ENCODE measurements at regions not wholly inside any gene's neighbourhood (a gene's known extent, or its start where the extent isn't known, plus 50 kb on each side); places are given as distances from the start of the nearest gene placed in this dataset.

GRCh38 chr16:13291591-13292333 lies 390.4 kb downstream of the SHISA9 start:
- TF ChIP-seq ZNF274 (IDR thresholded peaks at IDR 0.05; ENCODE audit: low read depth, low read length) = no peak
- no peak overlapping the region for H3K4me3 ChIP-seq (ENCODE audit: low read length)

- no peak overlapping the region for H3K4me3 ChIP-seq (ENCODE audit: low read length)
- TF ChIP-seq ZNF274 (IDR thresholded peaks at IDR 0.05; ENCODE audit: low read depth, low read length) = no peak
These were observed 394.8 kb downstream of the SHISA9 start for GRCh38 chr16:13296206-13296605.

- no peak for TF ChIP-seq ZNF274 (IDR thresholded peaks at IDR 0.05; ENCODE audit: low read depth, low read length)
- H3K4me3 ChIP-seq (ENCODE audit: low read length) = no peak overlapping the region
These were observed 397.3 kb downstream of the SHISA9 start for GRCh38 chr16:13298666-13299065.

GRCh38 chr16:13300066-13300840 lies 398.9 kb downstream of the SHISA9 start:
- H3K4me3 ChIP-seq (ENCODE audit: low read length) = no peak overlapping the region
- no peak for TF ChIP-seq ZNF274 (IDR thresholded peaks at IDR 0.05; ENCODE audit: low read depth, low read length)

- H3K4me3 ChIP-seq (ENCODE audit: low read length) = no peak overlapping the region
These were observed 403.8 kb downstream of the SHISA9 start for GRCh38 chr16:13305019-13305755.

GRCh38 chr16:13306161-13306995 lies 405.0 kb downstream of the SHISA9 start:
- no peak for TF ChIP-seq ZNF274 (IDR thresholded peaks at IDR 0.05; ENCODE audit: low read depth, low read length)
- H3K4me3 ChIP-seq (ENCODE audit: low read length) = no peak overlapping the region

More at GRCh38 chr16:13305019-13305755, 403.8 kb downstream of the SHISA9 start:
- no peak for TF ChIP-seq ZNF274 (IDR thresholded peaks at IDR 0.05; ENCODE audit: low read depth, low read length)

GRCh38 chr16:13307255-13307654 lies 405.9 kb downstream of the SHISA9 start:
- H3K4me3 ChIP-seq (ENCODE audit: low read length) = no peak overlapping the region
- TF ChIP-seq ZNF274 (IDR thresholded peaks at IDR 0.05; ENCODE audit: low read depth, low read length) = no peak

- TF ChIP-seq ZNF274 (IDR thresholded peaks at IDR 0.05; ENCODE audit: low read depth, low read length) = no peak
- H3K4me3 ChIP-seq (ENCODE audit: low read length) = no peak overlapping the region
These were observed 406.5 kb downstream of the SHISA9 start for GRCh38 chr16:13307851-13308250.

- TF ChIP-seq ZNF274 (IDR thresholded peaks at IDR 0.05; ENCODE audit: low read depth, low read length) = no peak
- H3K4me3 ChIP-seq (ENCODE audit: low read length) = no peak overlapping the region
These were observed 410.7 kb downstream of the SHISA9 start for GRCh38 chr16:13312063-13312462.

- no peak for TF ChIP-seq ZNF274 (IDR thresholded peaks at IDR 0.05; ENCODE audit: low read depth, low read length)
- H3K4me3 ChIP-seq (ENCODE audit: low read length) = no peak overlapping the region
These were observed 412.0 kb downstream of the SHISA9 start for GRCh38 chr16:13313351-13313750.

- no peak overlapping the region for H3K4me3 ChIP-seq (ENCODE audit: low read length)
- no peak for TF ChIP-seq ZNF274 (IDR thresholded peaks at IDR 0.05; ENCODE audit: low read depth, low read length)
These were observed 413.2 kb downstream of the SHISA9 start for GRCh38 chr16:13314633-13315032.

GRCh38 chr16:13315642-13316427 lies 414.4 kb downstream of the SHISA9 start:
- no peak overlapping the region for H3K4me3 ChIP-seq (ENCODE audit: low read length)
- TF ChIP-seq ZNF274 (IDR thresholded peaks at IDR 0.05; ENCODE audit: low read depth, low read length) = no peak

- H3K4me3 ChIP-seq (ENCODE audit: low read length) = no peak overlapping the region
- TF ChIP-seq ZNF274 (IDR thresholded peaks at IDR 0.05; ENCODE audit: low read depth, low read length) = no peak
These were observed 420.9 kb downstream of the SHISA9 start for GRCh38 chr16:13322336-13322735.
